ENCODE measurements at regions not wholly inside any gene's neighbourhood (a gene's known extent, or its start where the extent isn't known, plus 50 kb on each side); places are given as distances from the start of the nearest gene placed in this dataset.

DNA sequence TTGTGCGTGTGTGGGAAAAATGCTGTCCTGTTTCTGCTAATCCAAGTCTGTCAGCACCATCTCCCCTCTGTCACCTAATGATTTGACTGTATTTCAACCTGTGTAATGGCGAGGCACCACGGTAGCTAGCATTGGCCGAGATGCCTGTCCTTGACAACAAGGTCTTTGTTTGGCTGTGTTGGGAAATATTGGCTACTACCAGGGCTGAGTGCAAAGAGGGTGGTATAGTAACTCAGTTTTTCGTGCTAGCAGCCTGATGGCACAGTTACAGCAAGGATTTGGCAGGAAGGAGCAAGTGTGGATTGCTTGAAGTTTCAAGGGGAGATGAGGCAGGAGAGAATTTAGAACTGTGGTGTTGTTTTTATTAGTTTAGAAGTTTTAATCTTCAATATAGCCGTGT lies 440.3 kb upstream of the RGS6 start:
- H3K27me3 ChIP-seq = no peaks in the 10 kb centered on the region
- H3K27ac ChIP-seq = peak overlapping the region in 3 of 4 donors; percentile 64 to 69 (median 67)
- H3K36me3 ChIP-seq = no peaks in the 10 kb centered on the region
- intact Hi-C loops (cut with DNase I) = no loop called here
- no peak overlapping the region for H3K4me3 ChIP-seq
- H3K4me1 ChIP-seq = peaks cover 0 to 47% (median 33%) of the 10 kb centered on the region in 4 donors
- DNase-seq = no peak
- WGBS, 2 donors = 88 to 90% methylated on average over 6 of the region's 6 CpGs
- TF ChIP-seq POLR2A (IDR thresholded peaks at IDR 0.05) (no peak), EP300 (IDR thresholded peaks at IDR 0.05) (no peak), POLR2AphosphoS5 (IDR thresholded peaks at IDR 0.05) (no peak)
- TF ChIP-seq, protein P1, sequence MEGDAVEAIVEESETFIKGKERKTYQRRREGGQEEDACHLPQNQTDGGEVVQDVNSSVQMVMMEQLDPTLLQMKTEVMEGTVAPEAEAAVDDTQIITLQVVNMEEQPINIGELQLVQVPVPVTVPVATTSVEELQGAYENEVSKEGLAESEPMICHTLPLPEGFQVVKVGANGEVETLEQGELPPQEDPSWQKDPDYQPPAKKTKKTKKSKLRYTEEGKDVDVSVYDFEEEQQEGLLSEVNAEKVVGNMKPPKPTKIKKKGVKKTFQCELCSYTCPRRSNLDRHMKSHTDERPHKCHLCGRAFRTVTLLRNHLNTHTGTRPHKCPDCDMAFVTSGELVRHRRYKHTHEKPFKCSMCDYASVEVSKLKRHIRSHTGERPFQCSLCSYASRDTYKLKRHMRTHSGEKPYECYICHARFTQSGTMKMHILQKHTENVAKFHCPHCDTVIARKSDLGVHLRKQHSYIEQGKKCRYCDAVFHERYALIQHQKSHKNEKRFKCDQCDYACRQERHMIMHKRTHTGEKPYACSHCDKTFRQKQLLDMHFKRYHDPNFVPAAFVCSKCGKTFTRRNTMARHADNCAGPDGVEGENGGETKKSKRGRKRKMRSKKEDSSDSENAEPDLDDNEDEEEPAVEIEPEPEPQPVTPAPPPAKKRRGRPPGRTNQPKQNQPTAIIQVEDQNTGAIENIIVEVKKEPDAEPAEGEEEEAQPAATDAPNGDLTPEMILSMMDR (IDR thresholded peaks at IDR 0.05) = no peak
- no peaks in the 10 kb centered on the region for H3K9me3 ChIP-seq

DNA sequence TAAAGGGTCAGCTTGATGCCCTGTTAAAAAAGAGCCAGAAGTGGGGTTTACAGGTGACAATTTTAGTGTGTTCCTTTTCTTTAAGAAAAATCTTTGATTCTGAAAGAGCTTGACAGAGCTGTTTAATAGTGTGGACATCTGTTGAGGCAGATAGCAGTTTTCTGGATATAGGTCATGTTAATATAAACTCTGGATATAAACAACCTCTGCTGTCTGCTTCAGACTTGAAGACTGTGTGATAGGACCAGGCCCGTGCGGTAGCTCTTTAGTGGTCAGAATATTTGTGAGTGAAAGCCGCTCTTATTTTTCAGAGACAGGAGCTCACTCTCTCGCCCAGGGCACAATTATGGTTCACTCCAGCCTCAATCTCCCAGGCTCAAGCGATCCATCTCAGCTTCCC lies 439.9 kb upstream of the RGS6 start:
- intact Hi-C loops (cut with DNase I) = no loop called here
- no peaks in the 10 kb centered on the region for H3K9me3 ChIP-seq
- 71 to 88% methylated on average over 5 of the region's 5 CpGs for WGBS, 2 donors

DNA sequence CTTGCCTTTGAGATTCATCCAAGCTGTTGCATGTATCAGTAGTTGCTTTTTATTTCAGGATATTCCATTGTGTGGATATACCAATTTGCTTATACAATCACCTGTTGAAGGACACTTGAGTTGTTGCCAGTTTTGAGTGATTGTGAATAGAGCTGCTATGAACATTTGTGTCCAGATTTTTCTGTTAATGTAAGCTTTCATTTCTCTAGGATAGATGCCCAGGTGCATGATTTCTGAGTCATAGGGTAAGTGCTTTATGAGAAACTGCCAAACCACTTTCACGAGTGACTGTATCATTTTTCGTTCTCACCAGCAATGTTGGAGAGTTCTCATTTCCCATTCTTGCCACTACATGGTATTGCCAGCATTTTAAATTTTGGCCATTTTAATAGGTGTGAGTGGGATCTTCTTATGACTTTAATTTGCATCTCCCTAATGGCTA lies 434.6 kb upstream of the RGS6 start:
- Histone ChIP-seq H3K4me1 (peaks cover 0 to 20% (median 18%) of the 10 kb centered on the region in 4 donors), H3K36me3 (no peaks in the 10 kb centered on the region), H3K27ac (peak overlapping the region in 1 of 4 donors; percentile 2), H3K4me3 (no peak overlapping the region), H3K9me3 (no peaks in the 10 kb centered on the region), H3K27me3 (no peaks in the 10 kb centered on the region)
- 34 to 39% methylated on average over 2 of the region's 2 CpGs for WGBS, 2 donors
- no peak for DNase-seq
- intact Hi-C loops (cut with DNase I) = no loop called here
- no peak for TF ChIP-seq POLR2A (IDR thresholded peaks at IDR 0.05)
- no peak for TF ChIP-seq EP300 (IDR thresholded peaks at IDR 0.05)
- no peak for TF ChIP-seq POLR2AphosphoS5 (IDR thresholded peaks at IDR 0.05)
- TF ChIP-seq, protein P1 (IDR thresholded peaks at IDR 0.05) = no peak

More for the DNA sequence above, 439.9 kb upstream of the RGS6 start:
- Histone ChIP-seq H3K4me1 (peaks cover 0 to 46% (median 36%) of the 10 kb centered on the region in 4 donors), H3K27ac (peak overlapping the region in 3 of 4 donors; percentile 64 to 69 (median 67)), H3K27me3 (no peaks in the 10 kb centered on the region), H3K4me3 (no peak overlapping the region), H3K36me3 (no peaks in the 10 kb centered on the region)
- no peak for TF ChIP-seq EP300 (IDR thresholded peaks at IDR 0.05)
- TF ChIP-seq POLR2AphosphoS5 (IDR thresholded peaks at IDR 0.05) = no peak
- TF ChIP-seq, protein P1 (IDR thresholded peaks at IDR 0.05) = no peak
- TF ChIP-seq POLR2A (IDR thresholded peaks at IDR 0.05) = no peak
- DNase-seq = no peak

DNA sequence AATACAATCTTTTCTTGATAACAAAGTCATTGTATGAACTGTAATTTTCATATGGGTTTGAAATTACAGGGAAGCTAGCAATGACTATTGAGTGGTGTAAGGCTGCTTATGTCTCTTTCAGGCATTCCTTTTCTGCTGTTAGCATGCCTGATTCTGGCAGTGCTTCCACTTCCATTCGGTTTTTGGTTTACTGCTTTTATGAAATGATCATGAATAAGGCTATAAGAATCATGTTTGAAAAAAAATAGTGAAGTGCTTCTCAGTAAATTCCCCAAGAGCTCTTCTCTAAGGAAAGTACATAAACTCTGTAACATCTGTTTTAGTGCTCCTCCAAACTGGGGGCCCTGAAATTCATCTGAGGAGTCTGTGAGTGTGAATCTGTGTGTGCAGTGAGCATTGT lies 434.0 kb upstream of the RGS6 start:
- 28 to 46% methylated on average over 1 of the region's 1 CpG for WGBS, 2 donors
- DNase-seq = no peak
- no peak overlapping the region for H3K4me3 ChIP-seq
- H3K4me1 ChIP-seq = peaks cover 0 to 15% (median 14%) of the 10 kb centered on the region in 4 donors
- peak overlapping the region in 1 of 4 donors; percentile 2 for H3K27ac ChIP-seq
- intact Hi-C loops (cut with DNase I) = no loop called here
- H3K36me3 ChIP-seq = no peaks in the 10 kb centered on the region
- no peaks in the 10 kb centered on the region for H3K9me3 ChIP-seq
- TF ChIP-seq POLR2A (IDR thresholded peaks at IDR 0.05) = no peak
- H3K27me3 ChIP-seq = no peaks in the 10 kb centered on the region

DNA sequence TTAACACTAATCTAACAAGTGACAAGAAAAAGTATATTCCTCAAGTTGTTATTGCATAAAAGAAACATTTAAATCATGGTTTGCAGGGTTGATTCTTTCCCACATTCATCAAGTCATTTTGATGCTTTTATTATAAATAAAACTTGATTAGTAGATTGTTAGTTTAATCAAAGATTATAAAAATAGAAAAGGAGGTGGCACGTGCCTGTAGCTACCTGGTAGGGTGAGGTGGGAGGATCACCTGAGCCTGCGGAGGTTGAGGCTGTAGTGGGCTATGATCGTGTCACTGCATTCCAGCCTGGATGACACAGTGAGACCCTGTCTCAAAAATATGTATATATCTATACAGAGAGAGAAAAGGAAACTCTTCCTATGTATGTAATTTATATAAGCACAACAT lies 433.2 kb upstream of the RGS6 start:
- intact Hi-C loops (cut with DNase I) = no loop called here
- Histone ChIP-seq H3K4me1 (peaks cover 0 to 15% (median 12%) of the 10 kb centered on the region in 4 donors), H3K27ac (no peak overlapping the region), H3K27me3 (no peaks in the 10 kb centered on the region), H3K9me3 (no peaks in the 10 kb centered on the region), H3K4me3 (no peak overlapping the region), H3K36me3 (no peaks in the 10 kb centered on the region)
- WGBS, 2 donors = 91 to 93% methylated on average over 3 of the region's 3 CpGs
- TF ChIP-seq EP300 (IDR thresholded peaks at IDR 0.05) (no peak), POLR2AphosphoS5 (IDR thresholded peaks at IDR 0.05) (no peak), POLR2A (IDR thresholded peaks at IDR 0.05) (no peak)
- TF ChIP-seq, protein P1 (IDR thresholded peaks at IDR 0.05) = no peak
- DNase-seq = no peak

All from sigmoid colon (tissue), 6 donors.